Naive thymus-derived CD4-positive, alpha-beta T cell (primary cell): ENCODE measurements at regions not wholly inside any gene's neighbourhood (a gene's known extent, or its start where the extent isn't known, plus 50 kb on each side); places are given as distances from the start of the nearest gene placed in this dataset.

Source experiments
- ATAC-seq: fragments of 150-1000 bp; cut with Tn5 transposase; 2 replicates; pipeline ENCODE4 v1.10.0; 2021; ENCODE audit warnings: mild to moderate bottlenecking, moderate library complexity
- CTCF ChIA-PET: fragments of 350-600 bp; sonication (Branson Sonifier 250); formaldehyde crosslinking; loops from one replicate; lab custom pipeline; 2021; ENCODE audit warnings: antibody characterized with exemption; lab: Charles Lee
- POLR2A ChIA-PET: fragments of 350-600 bp; sonication (Branson Sonifier 250); formaldehyde crosslinking; loops from one replicate; lab custom pipeline; 2021; ENCODE audit warnings: antibody characterized with exemption, inconsistent platforms; lab: Charles Lee
- DNase-seq, 9 donors: peaks; one replicate each; pipeline versions ENCODE4 v3.0.0 to v3.0.0-alpha.2; 2020 to 2022; ENCODE audit warnings: mixed read lengths in 1 of 9
- H3K27ac ChIP-seq: one replicate; pipeline ENCODE4 v1.7.0; 2013; ENCODE audit warnings: mild to moderate bottlenecking, low read depth, low read length, moderate library complexity
- H3K27me3 ChIP-seq, 2 donors: one replicate each; pipeline ENCODE4 v1.7.0; 2013; ENCODE audit warnings: low read length in 2 of 2, mild to moderate bottlenecking in 2 of 2, moderate library complexity in 2 of 2; ENCODE audit not compliant: control insufficient read depth in 2 of 2, insufficient read depth in 2 of 2
- H3K36me3 ChIP-seq, 3 experiments: 1 replicate in 2 of 3; 2 replicates in 1 of 3; pipeline ENCODE4 v1.7.0; 2013; ENCODE audit warnings: low read length in 3 of 3, mild to moderate bottlenecking in 3 of 3, moderate library complexity in 1 of 3; ENCODE audit not compliant: insufficient read depth in 3 of 3, control insufficient read depth in 2 of 3
- H3K4me1 ChIP-seq, 2 donors: one replicate each; pipeline ENCODE4 v1.7.0; 2013; ENCODE audit warnings: low read length in 2 of 2, mild to moderate bottlenecking in 2 of 2, moderate library complexity in 1 of 2; ENCODE audit not compliant: control insufficient read depth in 2 of 2, insufficient read depth in 2 of 2
- H3K4me3 ChIP-seq: 2 replicates; pipeline ENCODE4 v1.7.0; 2013; ENCODE audit warnings: mild to moderate bottlenecking, low read length
- H3K9me3 ChIP-seq, 3 experiments: 1 replicate in 2 of 3; 2 replicates in 1 of 3; pipeline ENCODE4 v1.7.0; 2013; ENCODE audit warnings: low read length in 3 of 3; ENCODE audit not compliant: control insufficient read depth in 2 of 3
- H3K27ac Mint-ChIP-seq, 9 donors: one replicate each; pipeline ENCODE4 v1.8.0; 2020 to 2022; ENCODE audit warnings: mixed read lengths in 9 of 9, mild to moderate bottlenecking in 8 of 9, moderate library complexity in 5 of 9, inconsistent platforms in 2 of 9
- H3K27me3 Mint-ChIP-seq, 5 donors: one replicate each; pipeline ENCODE4 v1.8.0; 2021 to 2022; ENCODE audit warnings: mixed read lengths in 5 of 5, mild to moderate bottlenecking in 1 of 5
- H3K36me3 Mint-ChIP-seq, 5 donors: one replicate each; pipeline ENCODE4 v1.8.0; 2020 to 2022; ENCODE audit warnings: mixed read lengths in 5 of 5, mild to moderate bottlenecking in 3 of 5, inconsistent platforms in 1 of 5
- H3K4me1 Mint-ChIP-seq, 7 donors: one replicate each; pipeline ENCODE4 v1.8.0; 2020 to 2022; ENCODE audit warnings: mixed read lengths in 7 of 7, mild to moderate bottlenecking in 3 of 7, inconsistent platforms in 1 of 7
- H3K4me3 Mint-ChIP-seq, 10 donors: one replicate each; pipeline ENCODE4 v1.8.0; 2020 to 2022; ENCODE audit warnings: mild to moderate bottlenecking in 10 of 10, mixed read lengths in 10 of 10, moderate library complexity in 6 of 10, inconsistent platforms in 2 of 10
- H3K9me3 Mint-ChIP-seq, 11 donors: one replicate each; pipeline ENCODE4 v1.8.0; 2020 to 2022; ENCODE audit warnings: mixed read lengths in 11 of 11, mild to moderate bottlenecking in 4 of 11, inconsistent platforms in 1 of 11, moderate library complexity in 1 of 11
- intact Hi-C, 2 donors: fragments of 100-400 bp; cut with micrococcal nuclease; formaldehyde crosslinking; loops; one replicate each; pipeline ENCODE4 v1.15.1; 2023

GRCh38 chr3:174540116-174540908 is 318.8 kb upstream of the NAALADL2 start:
- H3K27me3 Mint-ChIP-seq, result no peaks in the 10 kb centered on the region
- CTCF ChIA-PET, result no interaction called here
- DNase-seq (no peak), ATAC-seq (no peak)
- H3K36me3 Mint-ChIP-seq, result no peaks in the 10 kb centered on the region
- intact Hi-C loops, result no loop called here
- Histone ChIP-seq H3K4me1 (no peaks in the 10 kb centered on the region), H3K9me3 (no peaks in the 10 kb centered on the region), H3K4me3 (no peak overlapping the region), H3K27me3 (no peaks in the 10 kb centered on the region), H3K36me3 (no peaks in the 10 kb centered on the region), H3K27ac (no peak overlapping the region)
- no peak overlapping the region for H3K4me3 Mint-ChIP-seq
- POLR2A ChIA-PET, result no interaction called here
- H3K9me3 Mint-ChIP-seq, result no peaks in the 10 kb centered on the region
- no peak overlapping the region for H3K27ac Mint-ChIP-seq
- H3K4me1 Mint-ChIP-seq, result no peaks in the 10 kb centered on the region

- H3K36me3 Mint-ChIP-seq, result no peaks in the 10 kb centered on the region
- H3K4me1 ChIP-seq, result no peaks in the 10 kb centered on the region
- ATAC-seq, result no peak
- H3K4me1 Mint-ChIP-seq, result no peaks in the 10 kb centered on the region
- POLR2A ChIA-PET, result no interaction called here
- H3K4me3 Mint-ChIP-seq, result no peak overlapping the region
- H3K27ac Mint-ChIP-seq, result no peak overlapping the region
- H3K27me3 Mint-ChIP-seq, result no peaks in the 10 kb centered on the region
- no peak for DNase-seq
- H3K4me3 ChIP-seq, result no peak overlapping the region
- CTCF ChIA-PET, result no interaction called here
- H3K36me3 ChIP-seq, result no peaks in the 10 kb centered on the region
- no peak overlapping the region for H3K27ac ChIP-seq
- no peaks in the 10 kb centered on the region for H3K9me3 ChIP-seq
- H3K9me3 Mint-ChIP-seq, result no peaks in the 10 kb centered on the region
- no peaks in the 10 kb centered on the region for H3K27me3 ChIP-seq
- intact Hi-C loops, result no loop called here
These were observed 317.3 kb upstream of the NAALADL2 start for GRCh38 chr3:174541708-174542315.

DNA sequence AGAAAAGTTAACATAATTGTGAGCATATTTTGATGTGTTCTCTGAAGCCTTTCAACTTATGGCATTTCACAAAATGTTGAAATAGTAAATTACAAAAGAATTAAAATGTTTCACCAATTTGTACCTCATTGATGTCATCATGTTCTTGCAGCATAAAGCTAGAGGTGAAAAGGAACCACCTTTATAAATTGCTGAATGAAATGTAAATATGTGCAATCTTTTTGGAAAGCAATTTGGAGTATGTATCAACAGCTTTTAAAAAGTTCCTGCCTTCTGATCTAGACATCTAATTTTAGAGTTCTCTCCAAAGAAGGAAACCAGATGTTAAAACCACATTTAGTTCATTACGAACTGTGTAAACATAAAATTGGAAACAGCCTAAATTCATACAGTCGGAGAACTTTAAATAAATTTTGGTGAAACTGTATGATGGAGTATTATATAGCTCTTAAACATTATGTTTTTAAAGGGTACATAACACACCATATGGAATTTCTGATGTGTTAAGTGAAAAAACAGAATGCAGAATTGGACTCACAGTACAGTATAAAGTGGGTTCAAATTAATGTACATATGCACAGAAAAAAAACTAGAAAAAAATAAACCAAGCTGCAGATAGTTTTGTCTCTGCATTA is 311.2 kb upstream of the NAALADL2 start:
- Mint-ChIP-seq H3K4me3 (no peak overlapping the region), H3K36me3 (no peaks in the 10 kb centered on the region), H3K4me1 (no peaks in the 10 kb centered on the region), H3K9me3 (no peaks in the 10 kb centered on the region), H3K27me3 (no peaks in the 10 kb centered on the region), H3K27ac (no peak overlapping the region)
- intact Hi-C loops, result no loop called here
- no peak for DNase-seq
- CTCF ChIA-PET, result no interaction called here
- Histone ChIP-seq H3K4me1 (no peaks in the 10 kb centered on the region), H3K36me3 (no peaks in the 10 kb centered on the region), H3K27me3 (no peaks in the 10 kb centered on the region), H3K27ac (no peak overlapping the region), H3K9me3 (no peaks in the 10 kb centered on the region), H3K4me3 (no peak overlapping the region)
- ATAC-seq, result no peak
- POLR2A ChIA-PET, result no interaction called here

DNA sequence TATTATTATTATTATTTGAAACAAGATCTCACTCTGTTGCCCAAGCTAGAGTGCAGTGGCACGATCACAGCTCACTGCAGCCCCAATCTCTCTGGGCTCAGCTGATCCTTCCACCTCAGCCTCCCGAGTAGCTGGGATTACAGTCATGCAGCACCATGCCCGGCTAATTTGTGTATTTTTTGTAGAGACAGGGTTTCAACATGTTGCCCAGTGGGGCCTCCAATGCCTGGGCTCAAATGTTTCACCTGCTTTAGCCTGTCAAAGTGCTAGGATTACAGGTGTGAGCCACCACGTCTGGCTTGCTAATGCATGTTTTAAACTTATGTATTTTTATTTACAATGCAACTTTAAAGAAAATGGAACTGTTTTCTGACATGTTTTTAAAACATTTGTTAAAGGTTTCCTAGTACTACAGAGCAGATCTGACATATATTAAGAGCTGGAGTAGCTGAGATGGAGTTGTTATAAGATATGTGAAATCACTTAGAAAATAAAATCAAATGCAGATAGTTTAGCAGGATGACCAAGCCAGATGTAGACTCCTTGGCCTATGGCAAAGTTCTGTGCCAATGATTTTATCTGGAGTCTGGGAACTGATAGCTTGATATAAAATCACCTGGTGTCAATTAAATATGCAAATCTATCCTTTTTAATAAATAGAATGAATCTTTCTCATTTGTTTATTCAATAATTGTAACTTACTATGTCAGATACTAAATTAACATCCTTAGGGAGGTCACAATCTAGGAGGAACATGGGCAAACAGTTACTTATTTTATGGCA is 310.1 kb upstream of the NAALADL2 start:
- H3K36me3 Mint-ChIP-seq, result no peaks in the 10 kb centered on the region
- H3K4me1 ChIP-seq, result no peaks in the 10 kb centered on the region
- H3K4me1 Mint-ChIP-seq, result no peaks in the 10 kb centered on the region
- no peak overlapping the region for H3K4me3 Mint-ChIP-seq
- H3K27me3 ChIP-seq, result no peaks in the 10 kb centered on the region
- no peak overlapping the region for H3K27ac Mint-ChIP-seq
- H3K27ac ChIP-seq, result no peak overlapping the region
- no peaks in the 10 kb centered on the region for H3K27me3 Mint-ChIP-seq
- H3K9me3 ChIP-seq, result no peaks in the 10 kb centered on the region
- ChIA-PET POLR2A (no interaction called here), CTCF (no interaction called here)
- H3K4me3 ChIP-seq, result no peak overlapping the region
- H3K9me3 Mint-ChIP-seq, result no peaks in the 10 kb centered on the region
- H3K36me3 ChIP-seq, result no peaks in the 10 kb centered on the region
- no peak for DNase-seq
- intact Hi-C loops, result no loop called here
- ATAC-seq, result no peak

GRCh38 chr3:174581558-174581957 is 277.6 kb upstream of the NAALADL2 start:
- Mint-ChIP-seq H3K36me3 (no peaks in the 10 kb centered on the region), H3K4me1 (no peaks in the 10 kb centered on the region), H3K4me3 (no peak overlapping the region), H3K27ac (no peak overlapping the region), H3K9me3 (peaks cover 0 to 7% (median 0%) of the 10 kb centered on the region in 11 donors), H3K27me3 (no peaks in the 10 kb centered on the region)
- Histone ChIP-seq H3K4me3 (no peak overlapping the region), H3K9me3 (no peaks in the 10 kb centered on the region), H3K4me1 (no peaks in the 10 kb centered on the region), H3K27me3 (no peaks in the 10 kb centered on the region), H3K27ac (no peak overlapping the region), H3K36me3 (no peaks in the 10 kb centered on the region)
- intact Hi-C loops, result no loop called here
- CTCF ChIA-PET, result no interaction called here
- ATAC-seq, result no peak
- POLR2A ChIA-PET, result no interaction called here
- no peak for DNase-seq

DNA sequence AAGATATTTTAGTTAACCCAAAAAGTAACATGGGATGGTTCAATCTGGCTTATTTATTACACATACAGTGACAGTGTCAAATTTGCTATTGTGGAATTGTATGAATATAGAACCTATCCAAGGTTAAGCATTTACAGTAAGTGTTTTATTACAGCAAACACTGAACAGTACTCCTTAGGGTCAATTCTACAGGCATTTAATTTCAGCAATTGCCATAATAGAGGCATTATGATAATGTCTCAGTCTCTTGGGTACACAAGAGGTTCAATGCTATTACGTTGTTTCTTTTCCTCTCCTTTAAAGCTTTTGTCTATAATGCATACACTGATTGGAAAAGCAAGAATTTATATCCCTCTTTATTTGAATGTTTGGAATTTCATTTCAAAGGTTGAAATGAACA is 275.7 kb upstream of the NAALADL2 start:
- peaks cover 2 to 11% (median 6%) of the 10 kb centered on the region in 11 donors for H3K9me3 Mint-ChIP-seq
- Histone ChIP-seq H3K4me3 (no peak overlapping the region), H3K27me3 (no peaks in the 10 kb centered on the region), H3K4me1 (no peaks in the 10 kb centered on the region), H3K36me3 (no peaks in the 10 kb centered on the region), H3K9me3 (no peaks in the 10 kb centered on the region), H3K27ac (no peak overlapping the region)
- no peaks in the 10 kb centered on the region for H3K36me3 Mint-ChIP-seq
- CTCF ChIA-PET, result no interaction called here
- intact Hi-C loops, result no loop called here
- H3K4me1 Mint-ChIP-seq, result no peaks in the 10 kb centered on the region
- DNase-seq (no peak), ATAC-seq (no peak)
- no peaks in the 10 kb centered on the region for H3K27me3 Mint-ChIP-seq
- H3K27ac Mint-ChIP-seq, result no peak overlapping the region
- H3K4me3 Mint-ChIP-seq, result no peak overlapping the region
- POLR2A ChIA-PET, result no interaction called here
